Colon (tissue), 2 donors: ENCODE measurements at regions not wholly inside any gene's neighbourhood (a gene's known extent, or its start where the extent isn't known, plus 50 kb on each side); places are given as distances from the start of the nearest gene placed in this dataset.

Source experiments
- FAIRE-seq: peaks from 2 replicates; lab custom pipeline; 2012; peaks lifted over from hg19 to GRCh38; lab: Jason Lieb, UNC
- donor health status: control.
- donor health status: control.

DNA sequence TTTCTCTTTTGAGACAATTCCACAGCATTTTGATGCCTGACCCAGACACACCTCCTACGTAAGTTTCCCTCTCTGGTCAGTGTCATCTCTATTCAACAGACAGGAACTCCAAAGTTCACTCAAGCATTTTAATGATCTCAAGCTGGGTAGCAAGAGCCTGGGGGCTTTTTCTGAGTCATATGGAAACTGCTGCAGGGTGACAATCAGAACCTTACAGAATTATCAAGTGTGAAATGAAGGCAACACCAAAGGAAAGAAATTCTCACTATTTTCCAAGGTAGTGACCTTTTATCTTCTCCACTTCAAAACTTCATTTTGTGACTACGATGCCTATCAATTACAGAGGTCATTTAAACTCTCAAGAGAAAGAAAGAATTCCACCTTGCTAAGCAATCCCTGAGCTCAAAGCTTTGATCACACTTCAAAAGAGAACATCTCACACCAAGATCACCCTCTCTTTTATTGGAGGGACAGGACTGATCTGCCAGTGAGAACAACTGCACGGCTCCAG lies 229.0 kb upstream of the ZC3H12C start:
- FAIRE-seq, result no peak

DNA sequence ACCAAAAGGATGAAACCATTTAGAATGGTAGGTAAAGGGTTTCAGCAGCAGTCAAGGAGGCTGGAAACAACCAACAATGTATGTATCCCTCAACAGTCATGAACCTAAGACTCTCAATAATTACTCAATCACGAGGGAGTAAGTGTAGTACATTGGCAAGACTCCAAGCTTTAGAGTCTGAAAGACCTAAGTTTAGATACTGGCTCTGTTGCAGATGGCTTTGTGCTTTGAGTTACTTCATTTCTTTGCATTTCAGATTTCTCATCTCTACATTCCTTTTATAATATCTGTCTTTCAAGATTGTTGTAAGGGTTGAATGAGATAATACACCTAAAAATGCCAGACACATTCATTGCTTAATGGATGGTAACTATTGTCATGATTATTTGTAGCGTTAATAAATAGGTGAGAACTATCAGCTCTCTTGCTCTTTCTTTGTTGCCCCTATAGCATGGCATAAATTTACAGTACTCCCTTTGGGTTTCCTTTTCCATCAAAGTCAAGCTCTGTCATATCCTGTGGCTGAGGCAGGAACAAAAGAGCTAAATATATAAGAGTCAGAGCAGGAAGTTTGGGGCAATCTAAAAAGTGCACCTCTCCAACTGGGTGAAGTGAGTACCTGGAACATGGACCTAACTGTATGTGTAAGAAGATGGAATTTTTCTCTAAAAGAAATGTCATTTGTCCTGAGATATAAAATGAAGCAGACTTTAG lies 228.2 kb upstream of the ZC3H12C start:
- FAIRE-seq, result no peak

DNA sequence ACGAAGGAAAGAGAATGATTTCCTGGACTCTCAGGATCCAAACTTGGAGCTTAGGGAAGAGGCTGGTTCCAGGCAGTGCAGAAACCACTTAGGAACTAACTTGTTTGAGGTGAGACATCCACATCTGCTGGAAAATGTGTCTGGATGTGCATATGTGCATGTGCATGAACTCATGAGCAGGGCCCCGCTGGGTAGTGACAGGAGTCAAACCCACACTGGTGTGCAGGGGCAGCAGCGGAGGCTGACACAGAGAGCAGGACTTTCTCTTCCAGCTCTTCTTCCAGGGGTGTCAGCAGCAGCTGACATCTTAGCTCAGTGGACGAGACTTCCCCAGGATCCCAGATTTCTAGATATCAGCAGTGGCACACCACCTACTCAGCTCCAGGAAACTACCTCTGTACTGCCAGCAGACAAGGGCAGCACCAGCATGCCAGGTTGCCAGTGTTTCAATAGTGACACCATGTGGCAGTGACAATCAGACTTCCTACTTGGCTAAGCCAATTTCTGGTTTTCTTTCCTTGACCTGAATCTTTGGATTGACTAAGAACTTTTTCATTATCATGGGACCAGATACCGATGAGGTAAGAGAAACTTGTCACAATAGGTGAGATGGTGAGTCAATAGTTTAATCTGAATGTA lies 227.5 kb upstream of the ZC3H12C start:
- no peak for FAIRE-seq

DNA sequence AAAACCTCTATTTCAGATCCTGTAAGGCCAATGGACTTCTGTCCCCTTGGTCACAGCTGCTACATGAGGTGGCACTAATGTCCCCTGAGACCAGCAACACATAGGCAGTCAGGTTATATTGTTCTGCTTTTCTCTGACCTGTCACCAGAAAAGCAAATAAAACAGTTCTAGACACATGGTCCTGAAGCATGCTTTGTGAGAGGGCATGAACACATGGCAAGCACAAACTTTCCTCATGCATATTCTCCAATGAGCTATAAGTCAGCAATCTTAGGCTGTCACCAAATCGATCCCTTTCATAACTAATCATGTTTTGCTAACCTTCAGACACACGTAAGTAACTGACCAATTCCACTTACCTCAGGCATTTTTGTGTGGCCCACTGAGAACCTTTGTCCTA lies 225.4 kb upstream of the ZC3H12C start:
- no peak for FAIRE-seq

DNA sequence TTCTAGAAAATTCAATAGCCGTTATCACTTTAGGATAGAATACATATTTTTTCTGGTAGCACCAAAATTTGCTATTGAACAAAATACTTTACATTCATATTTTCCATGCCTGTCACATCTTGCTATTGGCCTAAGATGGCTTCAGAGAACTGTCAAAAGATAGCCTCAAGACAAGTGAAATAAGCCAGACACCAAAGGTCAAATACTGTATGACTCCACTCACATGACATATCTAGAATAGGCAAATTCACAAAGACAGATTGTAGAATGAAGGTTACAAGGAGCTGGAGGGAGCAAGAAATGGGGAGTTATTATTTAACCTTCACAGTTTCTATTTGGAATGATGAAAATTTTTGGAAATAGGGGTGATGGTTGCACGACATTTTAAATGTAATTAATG lies 223.7 kb upstream of the ZC3H12C start:
- FAIRE-seq, result no peak

DNA sequence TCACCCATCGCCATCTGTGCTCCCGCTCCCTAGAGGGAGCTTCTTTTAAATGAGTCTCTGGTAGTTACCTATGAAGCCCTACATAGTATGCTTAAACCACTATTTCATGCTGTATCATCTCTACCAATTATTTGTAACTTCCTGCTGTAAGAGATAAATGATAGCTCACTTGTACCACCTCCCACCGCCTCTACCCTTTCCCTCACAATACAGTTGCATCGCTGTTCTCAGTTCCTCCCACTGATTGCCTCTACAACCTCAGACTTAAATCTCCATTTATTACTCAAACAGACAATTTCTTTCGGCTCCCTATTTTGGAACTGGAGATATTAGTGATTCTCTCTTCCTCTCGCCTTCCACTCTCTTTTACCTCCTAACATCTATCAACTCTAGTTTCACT lies 222.9 kb upstream of the ZC3H12C start:
- no peak for FAIRE-seq

DNA sequence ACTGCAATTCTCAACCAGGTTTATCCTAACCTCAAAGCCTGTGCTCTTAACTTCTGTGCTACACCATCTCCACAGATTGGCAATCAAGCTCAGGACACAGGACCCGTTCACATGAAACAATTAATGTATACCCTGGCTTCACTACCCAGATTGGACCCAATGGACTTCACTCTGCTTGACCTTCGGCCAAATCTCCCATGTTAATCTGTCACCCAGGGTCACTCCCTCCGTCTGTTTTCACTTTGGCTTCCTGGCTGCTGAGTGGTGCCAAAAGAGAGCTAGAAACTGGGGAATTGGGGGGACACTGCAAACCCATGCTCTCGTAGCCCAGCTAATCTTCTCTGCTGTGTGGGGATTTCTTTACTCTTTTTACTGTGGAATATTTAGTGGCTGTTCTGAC lies 216.1 kb upstream of the ZC3H12C start:
- FAIRE-seq, result no peak

DNA sequence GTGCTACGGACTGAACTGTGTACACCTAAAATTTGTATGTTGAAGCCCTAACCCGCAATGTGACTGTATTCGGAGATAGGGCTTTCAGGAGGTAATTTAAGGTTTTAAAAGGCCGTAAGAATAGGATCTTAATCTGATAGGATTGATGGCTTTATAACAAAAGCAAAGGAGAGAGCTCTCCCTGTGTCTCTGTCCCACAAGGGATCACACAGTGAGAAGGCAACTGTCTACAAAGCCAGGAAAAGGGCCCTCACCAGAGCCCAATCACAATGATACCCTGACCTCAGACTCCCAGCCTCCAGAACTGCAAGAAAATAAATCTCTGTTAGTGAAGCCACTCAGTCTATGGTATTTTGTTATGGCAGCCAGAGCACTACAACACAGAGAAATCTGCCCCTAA lies 208.7 kb upstream of the ZC3H12C start:
- FAIRE-seq, result no peak

DNA sequence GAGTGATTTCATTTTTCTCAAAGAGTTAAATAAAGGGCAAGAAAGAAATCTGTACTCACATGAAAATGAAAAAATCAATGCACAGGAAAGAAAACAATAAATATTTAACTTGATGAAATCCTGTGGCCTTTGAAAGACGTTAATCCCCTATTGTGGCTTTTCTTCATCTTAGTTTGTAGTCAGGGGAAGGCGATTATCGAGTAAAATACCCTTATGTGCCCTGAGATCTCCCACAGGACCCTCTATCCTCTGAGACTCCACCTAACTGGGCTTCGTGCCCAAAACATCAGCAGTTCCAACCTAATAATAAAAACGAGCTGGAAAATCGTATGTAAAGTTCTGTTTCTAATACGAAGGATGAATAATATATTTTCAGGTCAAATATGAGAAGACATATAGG lies 208.2 kb upstream of the ZC3H12C start:
- FAIRE-seq, result no peak

DNA sequence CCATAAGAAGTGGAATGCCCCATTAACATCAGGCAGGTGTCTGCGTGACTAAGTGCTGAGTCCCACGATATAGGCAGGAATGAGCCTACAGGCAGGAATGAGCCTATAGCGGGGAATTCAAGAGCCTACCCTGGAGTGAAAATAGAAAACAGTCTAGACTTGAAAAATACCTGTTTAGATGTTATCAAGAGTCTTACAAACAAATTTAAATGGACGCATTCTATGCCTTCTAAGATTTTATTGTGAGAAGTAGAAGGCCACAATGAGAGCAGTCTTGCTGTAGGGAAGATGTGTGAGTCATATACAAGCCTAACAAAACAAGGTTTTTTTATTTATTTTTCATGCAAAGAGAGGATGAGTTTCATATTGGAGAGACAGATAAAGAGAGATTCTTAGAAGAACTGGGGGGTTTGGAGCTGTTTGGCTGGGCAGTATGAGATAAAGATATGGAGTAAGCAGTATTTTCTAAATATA lies 200.8 kb upstream of the ZC3H12C start:
- FAIRE-seq, result no peak

DNA sequence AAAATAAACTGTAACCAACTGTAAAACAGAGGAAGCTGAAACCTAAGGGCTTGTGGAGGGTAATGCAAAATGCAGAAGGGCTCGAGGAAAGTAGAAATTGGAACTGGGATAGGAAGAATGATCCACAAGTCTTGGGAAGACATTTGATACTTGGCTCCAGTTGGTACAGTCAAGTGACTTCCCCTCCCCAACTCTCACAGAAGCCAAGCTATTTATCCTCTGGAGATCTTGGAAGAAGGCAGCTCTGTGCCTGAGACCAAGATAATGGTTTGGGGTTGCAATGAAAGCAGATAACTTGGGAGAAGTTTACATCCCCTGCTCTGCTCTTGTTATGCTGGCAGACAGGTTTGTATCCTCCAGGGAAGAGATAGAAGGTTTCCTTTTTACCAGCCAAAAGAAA lies 198.9 kb upstream of the ZC3H12C start:
- FAIRE-seq, result no peak

DNA sequence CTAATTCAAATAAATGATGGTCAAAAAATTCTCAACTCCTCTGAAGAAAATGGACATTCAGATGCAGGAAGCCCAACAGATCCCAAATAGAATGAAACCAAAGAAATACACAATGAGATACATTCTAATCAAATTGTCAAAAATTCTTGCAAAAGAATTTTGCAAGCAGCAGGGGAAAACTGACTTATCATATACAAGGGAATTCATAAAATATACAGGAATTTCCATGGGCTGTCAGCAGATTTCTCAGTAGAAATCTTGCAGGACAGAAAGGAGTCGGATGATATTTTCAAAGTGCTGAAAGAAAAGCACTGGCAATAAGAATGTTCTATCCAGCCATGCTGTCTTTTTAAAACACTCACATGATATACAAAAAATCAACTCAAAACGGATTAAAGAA lies 194.6 kb upstream of the ZC3H12C start:
- no peak for FAIRE-seq

DNA sequence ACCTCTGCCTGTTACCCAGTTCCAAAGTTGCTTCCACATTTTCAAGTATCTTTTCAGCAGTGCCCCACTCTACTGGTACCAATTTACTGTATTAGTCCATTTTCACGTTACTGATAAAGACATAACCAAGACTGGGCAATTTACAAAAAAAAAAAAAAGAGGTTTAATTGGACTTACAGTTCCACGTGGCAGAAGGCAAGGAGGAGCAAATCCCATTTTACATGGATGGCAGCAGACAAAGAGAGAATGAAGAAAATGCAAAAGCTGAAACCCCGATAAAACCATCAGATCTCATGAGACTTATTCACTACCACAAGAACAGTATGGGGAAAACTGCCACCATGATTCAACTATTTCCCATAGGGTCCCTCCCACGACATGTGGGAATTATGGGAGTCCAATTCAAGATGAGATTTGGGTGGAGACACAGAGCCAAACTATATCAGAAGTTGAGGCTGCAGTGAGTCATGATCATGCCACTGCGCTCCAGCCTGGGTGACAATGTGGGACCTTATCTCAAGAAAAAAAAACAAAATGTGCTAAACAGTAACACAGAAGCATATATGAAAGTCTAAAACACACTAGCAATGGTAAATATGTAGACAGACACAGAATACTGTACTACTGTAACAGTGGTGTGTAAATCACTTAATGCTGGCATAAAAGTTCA lies 190.3 kb upstream of the ZC3H12C start:
- FAIRE-seq, result no peak

DNA sequence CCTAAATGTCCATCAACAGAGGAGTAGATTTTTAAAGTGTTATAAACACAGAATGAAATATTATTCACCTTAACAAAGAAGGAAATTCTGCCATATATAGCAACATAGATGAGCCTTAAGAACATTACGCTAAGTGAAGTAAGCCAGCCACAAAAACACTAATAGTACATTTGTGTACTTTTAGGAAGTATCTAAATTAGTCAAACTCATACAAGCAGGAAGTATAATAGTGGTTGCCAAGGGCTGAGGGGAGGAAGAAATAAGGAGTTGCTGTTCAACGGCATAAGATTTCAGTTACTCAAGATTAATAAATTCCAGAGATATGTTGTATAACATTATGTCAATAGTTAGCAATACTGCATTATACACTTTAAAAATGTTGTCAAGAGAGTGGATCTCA lies 181.7 kb upstream of the ZC3H12C start:
- no peak for FAIRE-seq

DNA sequence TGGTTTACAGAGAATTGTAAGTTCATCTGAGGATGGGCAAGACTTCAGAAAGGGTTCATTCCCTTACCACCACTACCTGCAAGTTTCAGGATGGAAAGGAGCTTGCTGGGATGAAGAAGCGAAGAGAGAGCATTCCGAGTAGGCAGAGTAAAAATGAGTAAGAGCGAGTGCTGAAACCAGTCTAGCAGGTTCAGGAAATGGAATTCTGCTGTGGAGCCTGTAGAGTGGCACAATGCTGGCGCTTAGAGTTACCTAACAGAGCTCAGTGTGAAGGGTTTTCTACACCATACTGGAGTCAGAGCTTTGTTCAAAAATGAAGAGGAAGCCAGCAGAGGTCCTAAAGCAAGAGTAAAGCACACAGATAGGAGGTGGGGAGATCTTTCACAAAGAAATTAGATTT lies 179.2 kb upstream of the ZC3H12C start:
- FAIRE-seq, result no peak

DNA sequence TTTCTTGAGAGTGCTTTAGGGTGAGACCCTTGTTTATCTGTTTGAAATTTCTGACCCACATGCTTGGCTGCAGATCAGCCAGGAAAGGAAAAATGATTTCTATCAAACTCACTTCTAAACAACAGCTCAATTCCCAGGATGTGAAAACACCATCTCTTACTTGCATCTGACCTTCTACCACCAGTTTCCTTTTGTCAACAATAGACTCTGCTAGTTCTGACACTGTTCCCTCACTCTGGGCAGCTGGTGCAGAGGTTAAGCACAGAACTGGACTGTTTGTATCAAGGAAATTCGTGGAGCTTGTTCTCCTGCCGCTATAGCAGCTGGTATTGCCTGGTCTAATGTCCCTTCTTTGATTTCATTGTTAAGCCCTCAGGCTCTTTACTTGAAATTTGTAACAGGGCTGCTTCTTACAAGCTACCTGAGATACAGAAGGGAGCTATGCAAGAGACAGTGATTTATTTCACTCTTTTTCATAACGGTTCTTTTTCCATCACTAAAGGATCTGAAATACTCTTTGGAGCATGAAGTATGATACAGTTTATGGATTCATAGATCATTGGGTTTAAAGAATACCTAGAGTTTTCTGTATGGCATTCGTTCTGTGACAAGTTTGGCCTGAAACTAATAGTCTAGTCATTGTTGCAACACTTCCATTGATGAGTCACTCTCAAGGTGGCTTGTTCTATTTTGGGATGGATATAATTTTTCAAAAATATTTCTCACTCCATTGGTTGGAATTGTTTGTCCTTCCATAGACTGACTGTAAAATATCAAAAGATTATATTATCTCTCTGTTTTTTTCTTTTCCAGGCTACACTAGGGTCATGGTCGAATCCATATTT lies 178.2 kb upstream of the ZC3H12C start:
- FAIRE-seq, result no peak

DNA sequence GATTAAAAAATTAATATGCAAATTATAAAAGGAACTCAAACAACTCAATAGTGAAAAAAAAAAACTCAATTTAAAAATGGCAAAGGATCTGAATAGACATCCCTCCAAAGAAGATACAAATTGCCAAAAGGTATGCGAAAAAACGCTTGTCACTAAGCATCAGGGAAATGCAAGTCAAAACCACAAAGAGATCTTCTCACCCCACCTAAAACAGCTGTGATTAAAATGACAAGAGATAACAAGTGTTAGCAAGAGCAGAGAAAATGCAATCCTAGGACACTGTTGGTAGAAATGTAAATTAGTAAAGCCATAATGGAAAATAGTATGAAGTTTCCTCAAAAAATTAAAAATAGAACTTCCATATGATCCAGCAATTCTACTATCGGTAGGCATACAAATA lies 166.3 kb upstream of the ZC3H12C start:
- FAIRE-seq, result no peak

DNA sequence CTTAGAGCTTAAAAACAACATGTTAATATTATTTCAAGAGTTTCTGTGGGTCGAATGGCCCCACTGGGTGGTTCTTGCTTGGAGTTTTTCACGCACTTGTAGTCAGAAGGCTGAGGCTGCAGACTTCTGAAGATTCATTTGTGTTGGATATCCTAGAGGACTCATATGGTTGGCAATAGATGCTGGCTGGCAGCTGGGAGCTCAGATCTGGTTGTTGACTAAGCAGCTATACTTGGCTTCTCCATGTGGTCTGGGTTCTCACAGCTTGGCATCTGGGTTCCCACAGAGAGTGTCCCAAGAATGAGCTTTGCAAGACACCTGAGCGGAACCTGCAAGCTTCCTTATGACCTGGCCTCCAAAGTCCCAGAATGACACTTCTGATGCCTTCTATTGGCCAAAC lies 163.9 kb upstream of the ZC3H12C start:
- no peak for FAIRE-seq

DNA sequence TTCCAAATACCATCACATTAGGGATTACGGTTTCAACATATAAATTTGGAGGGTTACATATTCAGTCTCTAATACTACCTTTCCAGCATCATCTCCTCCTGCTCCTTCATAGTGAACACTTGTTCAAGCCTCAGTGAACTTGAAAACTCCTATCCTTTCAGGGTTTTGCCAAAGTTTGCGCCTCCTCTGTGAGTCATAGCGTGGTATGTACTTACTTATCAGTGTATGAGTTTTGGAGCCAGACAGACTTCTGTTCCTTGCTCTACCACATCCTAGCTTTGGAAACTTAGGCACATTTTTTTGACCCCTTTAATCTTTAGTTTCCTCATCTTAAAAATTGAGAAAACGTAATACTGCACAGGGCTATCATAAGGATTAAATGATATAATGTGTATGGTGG lies 160.1 kb upstream of the ZC3H12C start:
- FAIRE-seq, result no peak

DNA sequence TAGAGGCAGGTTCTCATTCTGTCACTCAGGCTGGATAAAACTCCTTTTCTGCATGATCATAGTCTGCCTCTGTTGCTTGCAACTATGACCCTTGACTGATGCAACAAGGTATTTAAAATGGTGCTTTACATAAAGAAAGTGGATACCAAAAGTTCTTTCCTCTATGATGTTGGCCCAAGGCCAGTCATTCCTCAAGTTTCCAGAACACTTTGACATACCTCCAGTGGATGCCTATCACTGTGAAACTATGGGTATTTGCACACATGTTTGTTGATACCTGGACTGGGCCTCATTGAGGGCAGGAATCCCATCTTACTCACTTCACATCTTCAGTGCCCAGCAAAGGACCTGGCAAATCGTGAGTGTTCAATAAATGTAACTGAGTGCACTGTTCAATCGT lies 159.0 kb upstream of the ZC3H12C start:
- FAIRE-seq, result no peak

DNA sequence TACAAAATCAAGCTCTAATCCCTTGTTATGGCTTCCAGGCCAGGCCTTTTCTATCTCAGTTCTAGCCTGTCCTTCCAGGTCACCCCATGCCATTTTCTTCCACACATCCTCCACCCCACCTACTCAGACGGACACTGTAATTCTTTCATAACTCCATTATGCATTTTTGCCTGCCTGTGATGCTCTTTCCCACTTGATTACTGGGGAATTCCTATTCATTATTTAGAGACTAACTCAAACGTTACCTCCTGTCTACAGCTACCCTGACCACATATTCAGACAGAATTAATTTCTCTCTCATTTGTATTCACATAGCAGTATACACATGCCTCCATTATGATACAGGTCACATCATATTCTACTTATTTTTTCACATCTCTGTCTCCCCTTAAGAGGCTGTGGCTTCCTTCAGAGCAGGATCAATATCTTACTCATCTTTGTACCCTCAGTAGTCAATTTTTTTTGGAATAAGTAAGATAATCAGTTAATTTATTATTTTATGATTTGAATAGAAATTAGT lies 156.5 kb upstream of the ZC3H12C start:
- FAIRE-seq, result no peak

DNA sequence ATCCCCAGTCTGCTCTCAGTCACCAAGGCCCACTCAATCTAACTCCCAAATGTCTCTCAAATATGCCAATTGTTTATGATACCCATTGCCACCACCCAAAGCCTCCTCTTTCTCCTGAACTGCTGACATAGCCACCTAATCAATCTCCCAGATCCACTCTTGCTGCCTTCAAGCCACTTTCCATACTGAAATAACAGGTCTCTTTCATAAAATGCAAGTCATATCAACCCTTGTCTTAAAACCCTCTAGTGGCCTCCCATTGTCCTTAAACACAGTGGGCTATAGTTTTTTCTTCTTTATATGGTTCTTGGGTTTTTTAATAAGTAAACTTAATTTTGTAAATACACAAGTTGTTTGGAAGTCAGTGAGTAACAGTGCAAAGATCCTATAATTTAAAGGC lies 155.2 kb upstream of the ZC3H12C start:
- no peak for FAIRE-seq
